Prostate gland (tissue), 2 donors: ENCODE measurements at regions not wholly inside any gene's neighbourhood (a gene's known extent, or its start where the extent isn't known, plus 50 kb on each side); places are given as distances from the start of the nearest gene placed in this dataset.

Experiments used
- CTCF ChIP-seq, 4 experiments: fragments of 200-600 bp in 2 of 4; fragments of 450-650 bp in 2 of 4; sonication (generic) in 2 of 4; IDR thresholded peaks; 1 replicate in 3 of 4; 2 replicates in 1 of 4; pipeline ENCODE4 v1.5.1; 2016 to 2019; ENCODE audit warnings: antibody characterized with exemption in 4 of 4, mild to moderate bottlenecking in 2 of 4, moderate library complexity in 2 of 4
- POLR2A ChIP-seq: fragments of 450-650 bp; IDR thresholded peaks from one replicate; pipeline ENCODE4 v1.6.1; 2016; ENCODE audit warnings: antibody characterized with exemption, mild to moderate bottlenecking
- POLR2AphosphoS5 ChIP-seq: sonication (generic); formaldehyde crosslinking; IDR thresholded peaks from one replicate; pipeline ENCODE4 v1.6.1; 2017; ENCODE audit warnings: antibody characterized with exemption

DNA sequence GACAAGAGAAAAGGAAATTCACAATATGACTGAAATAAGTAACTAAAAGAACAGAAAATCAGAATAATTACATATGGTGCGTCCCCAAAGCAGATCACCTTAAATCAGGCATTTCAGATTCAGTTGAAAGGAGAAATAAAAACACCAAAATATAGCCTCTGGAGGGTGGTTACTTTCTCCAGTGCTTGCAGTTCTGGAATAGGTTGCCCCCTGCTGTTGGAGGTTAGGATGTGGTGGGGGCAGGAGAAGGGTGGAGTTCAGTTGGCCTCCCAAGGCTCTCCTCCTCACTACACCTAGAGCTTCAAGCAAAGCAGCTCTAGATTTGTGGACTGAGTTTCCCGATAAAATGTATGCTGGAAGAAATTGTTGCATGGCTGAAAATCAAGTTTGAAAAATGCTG, 338.2 kb upstream of the TLE4 start:
- TF ChIP-seq CTCF (IDR thresholded peaks at IDR 0.05) = peak in 1 of 4 experiments; percentile 39
- no peak for TF ChIP-seq POLR2A
- no peak for TF ChIP-seq POLR2AphosphoS5
